Heart left ventricle (tissue), 16 donors: ENCODE measurements at regions not wholly inside any gene's neighbourhood (a gene's known extent, or its start where the extent isn't known, plus 50 kb on each side); places are given as distances from the start of the nearest gene placed in this dataset.

Experiments
- ATAC-seq, 4 donors: fragments of 200-7000 bp; cut with Tn5 transposase; one replicate each; pipeline ENCODE4 v1.9.1; 2020 to 2022; ENCODE audit warnings: moderate library complexity in 4 of 4, mild to moderate bottlenecking in 3 of 4, moderate number of reproducible peaks in 1 of 4
- DNase-seq, 5 donors: peaks; one replicate each; pipeline ENCODE4 v3.0.0-alpha.2; 2020
- H3K27ac ChIP-seq, 12 donors: fragments of 200-600 bp; sonication (generic) in 4 of 12; one replicate each; pipeline versions ENCODE4 v1.5.0 to v1.8.0; 2016 to 2022; ENCODE audit warnings: mild to moderate bottlenecking in 2 of 12
- H3K27me3 ChIP-seq, 9 donors: fragments of 200-600 bp; sonication (generic) in 2 of 9; one replicate each; pipeline versions ENCODE4 v1.5.1 to v1.8.0; 2016 to 2022; ENCODE audit warnings: mild to moderate bottlenecking in 3 of 9
- H3K36me3 ChIP-seq, 9 donors: fragments of 200-600 bp; sonication (generic) in 2 of 9; one replicate each; pipeline versions ENCODE4 v1.5.0 to v1.8.0; 2018 to 2022; ENCODE audit warnings: mild to moderate bottlenecking in 2 of 9
- H3K4me1 ChIP-seq, 12 donors: fragments of 200-600 bp; sonication (generic) in 4 of 12; one replicate each; pipeline versions ENCODE4 v1.5.0 to v1.8.0; 2016 to 2022; ENCODE audit warnings: mild to moderate bottlenecking in 3 of 12
- H3K4me3 ChIP-seq, 12 donors: fragments of 200-600 bp; sonication (generic) in 4 of 12; one replicate each; pipeline versions ENCODE4 v1.5.0 to v1.8.0; 2017 to 2022; ENCODE audit warnings: mild to moderate bottlenecking in 9 of 12, moderate library complexity in 4 of 12
- H3K9me3 ChIP-seq, 12 donors: fragments of 200-600 bp; sonication (generic) in 4 of 12; one replicate each; pipeline versions ENCODE4 v1.5.0 to v1.8.0; 2016 to 2022; ENCODE audit warnings: mild to moderate bottlenecking in 1 of 12
- CTCF ChIP-seq, 12 donors: fragments of 200-600 bp; sonication (generic) in 4 of 12; IDR thresholded peaks; one replicate each; pipeline versions ENCODE4 v1.5.0 to v1.8.0; 2018 to 2022; ENCODE audit warnings: antibody characterized with exemption in 12 of 12, mild to moderate bottlenecking in 5 of 12
- POLR2A ChIP-seq, 2 donors: fragments of 450-650 bp; IDR thresholded peaks; one replicate each; pipeline ENCODE4 v1.6.1; 2017; ENCODE audit warnings: antibody characterized with exemption in 2 of 2, mild to moderate bottlenecking in 2 of 2, moderate library complexity in 2 of 2
- WGBS, 4 donors: extraction: QIAGEN DNeasy Blood & Tissue Kit in 2 of 4; methylation state at CpG; one replicate each; pipeline versions ENCODE4 v1.1.5 to v1.1.7; 2013 to 2018; 5-methylcytosine and 5-hydroxymethylcytosine counted together
- intact Hi-C, 10 donors: fragments of 100-400 bp; cut with DNase I; formaldehyde crosslinking; loops; one replicate each; pipeline versions ENCODE4 v1.11.1 to v1.14.2; 2022
- donor health status: ischemic (EF 13 %, LVEDD 7.1; RV severe dilation, severe dysfunction).
- donor health status: healthy with polysubstance abuse.
- donor health status: DM: no; HTN: yes; CAD: no.
- donor health status: DM: no; HTN: no; CAD: no.
- donor health status: ischemic (EF 25% LVEDD 6.9; RV normal size, moderate dysfunction).
- donor health status: ischemic (EF 25% LVEDD 5.7; RV mildly dilated, moderate dysfunction).
- donor health status: healthy.
- donor health status: DM: yes; HTN: yes; CAD: no.
- donor health status: ischemic (EF 35%, LVEDD 5.7; RV mildly dilated, moderate dysfunction).
- donor health status: nonischemic (EF 11% LVEDD 7.7; RV severe dilation, severe dysfunction).
- donor health status: DM: yes; HTN: yes; CAD: no.
- donor health status: PGD.
- donor health status: ischemic (EF 29% LVEDD 5.4; RV normal size, mild dysfunction).
- donor health status: nonischemic (EF 23%, LVEDD 6.1; RV moderate dilation, normal function).

GRCh38 chr12:24479131-24479530, 469.8 kb downstream of the BCAT1 start:
- intact Hi-C loops: no loop called here
- no peak overlapping the region for H3K4me3 ChIP-seq
- TF ChIP-seq CTCF (IDR thresholded peaks at IDR 0.05) (no peak), POLR2A (IDR thresholded peaks at IDR 0.05) (no peak)
- DNase-seq (no peak), ATAC-seq (no peak)
- H3K9me3 ChIP-seq: no peaks in the 10 kb centered on the region
- WGBS, 4 donors: 61 to 73% (median 68%) methylated on average over 5 of the region's 5 CpGs
- H3K27ac ChIP-seq: no peak overlapping the region
- no peaks in the 10 kb centered on the region for H3K36me3 ChIP-seq
- H3K27me3 ChIP-seq: no peaks in the 10 kb centered on the region
- H3K4me1 ChIP-seq: no peaks in the 10 kb centered on the region

- Histone ChIP-seq H3K4me1 (no peaks in the 10 kb centered on the region), H3K27me3 (no peaks in the 10 kb centered on the region), H3K9me3 (no peaks in the 10 kb centered on the region), H3K27ac (no peak overlapping the region), H3K36me3 (no peaks in the 10 kb centered on the region), H3K4me3 (no peak overlapping the region)
- intact Hi-C loops: no loop called here
- TF ChIP-seq CTCF (IDR thresholded peaks at IDR 0.05) (no peak), POLR2A (IDR thresholded peaks at IDR 0.05) (no peak)
- DNase-seq (no peak), ATAC-seq (no peak)
- WGBS, 4 donors: 72 to 91% (median 83%) methylated on average over 1 of the region's 1 CpG
Observed at GRCh38 chr12:24478254-24478653, 470.6 kb downstream of the BCAT1 start.

- DNase-seq (no peak), ATAC-seq (no peak)
- TF ChIP-seq POLR2A (IDR thresholded peaks at IDR 0.05) (no peak), CTCF (IDR thresholded peaks at IDR 0.05) (no peak)
- Histone ChIP-seq H3K4me1 (no peaks in the 10 kb centered on the region), H3K9me3 (no peaks in the 10 kb centered on the region), H3K36me3 (no peaks in the 10 kb centered on the region), H3K4me3 (no peak overlapping the region), H3K27me3 (no peaks in the 10 kb centered on the region), H3K27ac (no peak overlapping the region)
- intact Hi-C loops: no loop called here
- 85 to 94% (median 90%) methylated on average over 6 of the region's 6 CpGs for WGBS, 4 donors
Observed at GRCh38 chr12:24476310-24476709, 472.6 kb downstream of the BCAT1 start.

- ATAC-seq: no peak
- TF ChIP-seq CTCF (IDR thresholded peaks at IDR 0.05): no peak
- TF ChIP-seq POLR2A (IDR thresholded peaks at IDR 0.05): no peak
- Histone ChIP-seq H3K4me3 (no peak overlapping the region), H3K4me1 (no peaks in the 10 kb centered on the region), H3K27ac (no peak overlapping the region), H3K36me3 (no peaks in the 10 kb centered on the region), H3K9me3 (no peaks in the 10 kb centered on the region), H3K27me3 (no peaks in the 10 kb centered on the region)
- no peak for DNase-seq
- intact Hi-C loops: no loop called here
- WGBS, 4 donors: 75 to 82% (median 79%) methylated on average over 5 of the region's 5 CpGs
Observed at GRCh38 chr12:24475337-24475736, 473.6 kb downstream of the BCAT1 start.
